ENCODE measurements at regions not wholly inside any gene's neighbourhood (a gene's known extent, or its start where the extent isn't known, plus 50 kb on each side); places are given as distances from the start of the nearest gene placed in this dataset.
"Not testable (repeated sequence)": the region's sequence is repeated elsewhere in the genome, so short reads cannot be mapped to it uniquely, and the experiment has no call there.

- DNase-seq (ENCODE audit: low read depth), result no peak
Measured at GRCh38 chr12:119931402-119931801, 54.3 kb upstream of the CIT start.

GRCh38 chr12:119932921-119933320, 55.8 kb upstream of the CIT start:
- no peak for DNase-seq (ENCODE audit: low read depth)

GRCh38 chr12:119934780-119935179, 54.3 kb upstream of the BICDL1 start:
- not testable (repeated sequence) for DNase-seq (ENCODE audit: low read depth)

GRCh38 chr12:119936705-119937311, 52.2 kb upstream of the BICDL1 start:
- DNase-seq (ENCODE audit: low read depth), result no peak

- peak; percentile 67 for DNase-seq (ENCODE audit: low read depth)
Measured at GRCh38 chr12:119938049-119938667, 50.9 kb upstream of the BICDL1 start.
